Esophagus squamous epithelium (tissue), 5 donors: ENCODE measurements at regions not wholly inside any gene's neighbourhood (a gene's known extent, or its start where the extent isn't known, plus 50 kb on each side); places are given as distances from the start of the nearest gene placed in this dataset.

Source experiments
- DNase-seq: peaks from one replicate; lab custom pipeline; 2025; lab: John Stamatoyannopoulos, UW
- H3K27ac ChIP-seq, 4 donors: fragments of 200-600 bp; sonication (generic); one replicate each; pipeline ENCODE4 v1.5.1; 2016 to 2019; ENCODE audit warnings: mild to moderate bottlenecking in 1 of 4
- H3K27me3 ChIP-seq, 4 donors: fragments of 200-600 bp; sonication (generic); 1 replicate in 3 of 4; 2 replicates in 1 of 4; pipeline versions ENCODE4 v1.5.1 to v1.6.0; 2017 to 2021; ENCODE audit warnings: antibody characterized with exemption in 1 of 4
- H3K36me3 ChIP-seq, 3 donors: fragments of 200-600 bp; sonication (generic); one replicate each; pipeline ENCODE4 v1.5.1; 2016 to 2019
- H3K4me1 ChIP-seq, 3 donors: fragments of 200-600 bp; sonication (generic); one replicate each; pipeline ENCODE4 v1.5.1; 2017 to 2019
- H3K4me3 ChIP-seq, 4 donors: fragments of 200-600 bp; sonication (generic); 1 replicate in 3 of 4; 2 replicates in 1 of 4; pipeline ENCODE4 v1.5.1; 2016 to 2019; ENCODE audit warnings: mild to moderate bottlenecking in 2 of 4, moderate library complexity in 1 of 4
- H3K9me3 ChIP-seq, 3 donors: fragments of 200-600 bp; sonication (generic); one replicate each; pipeline ENCODE4 v1.5.1; 2016 to 2019
- CTCF ChIP-seq, 6 experiments: fragments of 450-650 bp in 4 of 6; fragments of 200-600 bp in 2 of 6; sonication (generic) in 2 of 6; IDR thresholded peaks; one replicate each; pipeline ENCODE4 v1.5.1; 2016 to 2019; ENCODE audit warnings: antibody characterized with exemption in 6 of 6, mild to moderate bottlenecking in 4 of 6, moderate library complexity in 4 of 6
- POLR2A ChIP-seq, 4 donors: fragments of 450-650 bp; IDR thresholded peaks; one replicate each; pipeline ENCODE4 v1.6.1; 2017; ENCODE audit warnings: antibody characterized with exemption in 4 of 4, mild to moderate bottlenecking in 4 of 4, moderate library complexity in 3 of 4
- WGBS, 2 donors: methylation state at CpG; one replicate each; pipeline ENCODE4 v1.1.5; 2018; 5-methylcytosine and 5-hydroxymethylcytosine counted together
- intact Hi-C: fragments of 100-400 bp; cut with DNase I; formaldehyde crosslinking; loops from one replicate; pipeline ENCODE4 v1.15.0; 2022
- donor health status: DM: yes; HTN: yes; CAD: no.

DNA sequence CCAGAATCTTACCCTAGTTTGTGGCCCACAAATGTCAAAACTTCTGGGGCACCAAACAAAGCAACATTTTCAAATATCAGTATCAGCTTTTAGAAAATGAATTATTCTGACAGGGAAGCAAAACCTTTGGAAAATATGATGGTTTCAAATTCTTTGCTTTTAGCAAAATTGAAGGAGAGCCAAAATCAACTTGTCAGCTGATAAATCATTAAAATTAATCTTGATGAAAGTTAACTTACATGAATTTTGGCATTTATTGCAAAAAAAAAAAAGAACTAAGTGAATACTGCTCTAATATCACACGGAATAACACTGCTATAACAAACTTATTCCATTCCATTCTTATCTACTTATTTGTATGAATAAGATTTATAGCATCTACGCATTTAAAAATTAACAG lies 158.1 kb upstream of the TARS1 start:
- no peaks in the 10 kb centered on the region for H3K4me1 ChIP-seq
- no peak for TF ChIP-seq POLR2A (IDR thresholded peaks at IDR 0.05)
- H3K36me3 ChIP-seq: no peaks in the 10 kb centered on the region
- DNase-seq: no peak
- WGBS, 2 donors: 69 to 74% methylated on average over 2 of the region's 2 CpGs
- intact Hi-C loops: no loop called here
- H3K27ac ChIP-seq: no peak overlapping the region
- H3K27me3 ChIP-seq: no peaks in the 10 kb centered on the region
- no peaks in the 10 kb centered on the region for H3K9me3 ChIP-seq
- no peak overlapping the region for H3K4me3 ChIP-seq

GRCh38 chr5:33283243-33283642 lies 157.5 kb upstream of the TARS1 start:
- intact Hi-C loops: no loop called here
- Histone ChIP-seq H3K4me1 (no peaks in the 10 kb centered on the region), H3K9me3 (no peaks in the 10 kb centered on the region), H3K4me3 (no peak overlapping the region), H3K27me3 (no peaks in the 10 kb centered on the region), H3K27ac (no peak overlapping the region), H3K36me3 (no peaks in the 10 kb centered on the region)
- TF ChIP-seq POLR2A (IDR thresholded peaks at IDR 0.05) (no peak), CTCF (IDR thresholded peaks at IDR 0.05) (no peak)
- DNase-seq: no peak

DNA sequence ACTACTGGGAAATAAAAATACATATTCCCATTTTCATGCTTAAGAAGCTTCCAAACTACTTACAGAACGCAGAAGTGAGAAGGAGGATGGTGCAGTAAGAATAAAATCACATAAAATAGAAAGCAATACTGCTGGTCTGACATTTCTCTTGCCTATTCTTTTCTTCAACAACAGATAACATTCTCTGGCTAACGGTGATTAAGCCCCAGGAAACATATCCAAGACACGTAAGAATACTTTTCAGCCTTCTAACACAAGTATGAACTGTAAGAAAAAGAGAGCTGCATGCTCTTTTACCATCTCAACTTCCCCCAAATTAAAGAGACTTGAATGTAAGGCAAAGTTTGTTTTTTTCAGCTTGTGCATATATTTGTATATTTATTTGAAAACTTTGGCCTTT lies 156.1 kb upstream of the TARS1 start:
- intact Hi-C loops: no loop called here
- H3K4me3 ChIP-seq: no peak overlapping the region
- TF ChIP-seq POLR2A (IDR thresholded peaks at IDR 0.05) (no peak), CTCF (IDR thresholded peaks at IDR 0.05) (no peak)
- no peaks in the 10 kb centered on the region for H3K9me3 ChIP-seq
- H3K4me1 ChIP-seq: no peaks in the 10 kb centered on the region
- WGBS, 2 donors: 74 to 80% methylated on average over 3 of the region's 3 CpGs
- H3K27ac ChIP-seq: no peak overlapping the region
- H3K36me3 ChIP-seq: no peaks in the 10 kb centered on the region
- H3K27me3 ChIP-seq: no peaks in the 10 kb centered on the region
- DNase-seq: no peak

DNA sequence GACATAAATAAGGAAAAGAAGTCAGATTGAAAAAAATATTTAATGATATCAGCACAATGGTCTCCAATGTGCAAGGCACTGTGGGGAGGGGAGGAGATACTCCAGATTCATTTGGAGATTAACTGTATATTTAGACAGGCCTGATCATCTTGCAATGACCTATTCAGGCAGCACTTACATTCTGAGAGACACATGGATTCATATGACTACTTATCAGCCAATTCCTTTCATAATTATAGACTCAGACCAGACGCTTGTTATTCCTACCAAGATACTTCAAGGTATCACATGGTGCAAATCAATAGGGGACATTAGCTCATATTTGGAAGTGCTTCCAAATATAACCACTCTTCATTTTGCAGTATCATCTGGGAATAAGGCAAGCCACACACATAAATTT lies 153.5 kb upstream of the TARS1 start:
- no peaks in the 10 kb centered on the region for H3K27me3 ChIP-seq
- no peaks in the 10 kb centered on the region for H3K36me3 ChIP-seq
- intact Hi-C loops: no loop called here
- TF ChIP-seq POLR2A (IDR thresholded peaks at IDR 0.05): no peak
- WGBS, 2 donors: 77 to 93% methylated on average over 1 of the region's 1 CpG
- H3K9me3 ChIP-seq: no peaks in the 10 kb centered on the region
- DNase-seq: no peak
- H3K4me1 ChIP-seq: no peaks in the 10 kb centered on the region
- no peak overlapping the region for H3K4me3 ChIP-seq
- H3K27ac ChIP-seq: no peak overlapping the region

DNA sequence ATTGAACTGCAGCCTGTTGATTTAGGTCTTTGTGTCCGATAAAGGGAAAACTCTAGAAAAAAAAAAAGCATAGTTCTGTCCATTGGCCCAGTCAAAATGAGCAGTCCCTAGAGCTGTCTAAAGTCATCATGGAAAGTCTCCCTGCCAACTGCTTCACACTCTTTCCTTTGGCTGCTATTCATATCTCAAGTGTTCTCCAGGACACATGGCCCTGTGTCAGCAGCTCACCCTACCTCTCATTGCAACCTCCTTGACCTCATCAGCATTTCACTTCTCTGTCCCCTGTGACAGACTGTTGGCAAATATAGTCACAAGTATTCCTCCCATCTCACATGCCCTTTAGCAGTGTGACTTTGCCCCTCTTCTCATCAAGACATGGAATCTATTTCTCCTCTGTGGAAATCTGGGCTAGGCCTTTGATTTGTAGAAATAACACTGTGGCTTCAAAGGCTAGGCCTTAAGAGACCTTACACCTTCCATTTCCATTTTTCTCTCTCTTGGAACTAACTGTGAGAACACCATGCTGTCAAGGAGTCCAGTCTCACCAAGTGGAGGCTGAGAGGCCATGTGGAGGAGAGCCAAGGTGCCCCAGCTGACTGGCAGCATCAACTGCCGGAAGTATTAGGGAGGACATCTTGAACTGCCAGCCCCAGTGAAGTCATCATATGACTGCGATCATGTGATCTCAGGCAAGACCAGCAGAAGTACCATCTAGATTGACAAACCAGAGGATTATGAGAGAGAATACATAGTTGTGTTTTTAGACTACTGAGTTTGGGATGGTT lies 149.4 kb upstream of the TARS1 start:
- Histone ChIP-seq H3K27ac (no peak overlapping the region), H3K9me3 (no peaks in the 10 kb centered on the region), H3K4me3 (no peak overlapping the region), H3K4me1 (no peaks in the 10 kb centered on the region), H3K27me3 (no peaks in the 10 kb centered on the region), H3K36me3 (no peaks in the 10 kb centered on the region)
- intact Hi-C loops: no loop called here
- no peak for DNase-seq
- WGBS, 2 donors: 67 to 90% methylated on average over 2 to 3 of the region's 3 CpGs
- TF ChIP-seq POLR2A (IDR thresholded peaks at IDR 0.05): no peak
- no peak for TF ChIP-seq CTCF (IDR thresholded peaks at IDR 0.05)

DNA sequence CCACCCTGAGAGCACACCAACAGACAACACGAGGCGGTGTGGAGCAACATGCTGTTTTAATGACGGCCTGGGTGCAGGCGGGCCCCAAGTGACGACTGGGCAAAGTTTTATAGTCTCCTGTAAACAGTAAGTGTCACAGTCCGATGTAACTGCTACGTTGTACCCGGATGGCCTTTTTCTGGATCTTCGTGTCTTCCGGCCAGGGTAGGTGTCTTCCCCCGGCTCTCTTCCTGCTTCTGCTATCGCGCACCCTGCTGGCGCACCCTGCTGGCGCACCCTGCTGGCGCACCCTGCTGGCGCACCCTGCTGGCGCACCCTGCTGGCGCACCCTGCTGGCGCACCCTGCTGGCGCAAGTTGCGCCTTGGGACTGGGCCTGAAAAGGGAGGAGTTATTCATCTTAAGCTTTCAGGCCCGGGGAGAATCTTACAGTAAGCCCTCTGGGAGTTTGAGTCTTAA lies 143.0 kb upstream of the TARS1 start:
- Histone ChIP-seq H3K4me1 (peaks cover 0 to 15% (median 12%) of the 10 kb centered on the region in 3 donors), H3K36me3 (no peaks in the 10 kb centered on the region), H3K27me3 (no peaks in the 10 kb centered on the region), H3K9me3 (no peaks in the 10 kb centered on the region), H3K27ac (no peak overlapping the region), H3K4me3 (no peak overlapping the region)
- DNase-seq: no peak
- intact Hi-C loops: no loop called here
- no peak for TF ChIP-seq CTCF (IDR thresholded peaks at IDR 0.05)
- TF ChIP-seq POLR2A (IDR thresholded peaks at IDR 0.05): no peak
- WGBS, 2 donors: 93 to 96% methylated on average over 15 to 21 of the region's 23 CpGs
